HG03095 (cell line): ENCODE measurements at regions not wholly inside any gene's neighbourhood (a gene's known extent, or its start where the extent isn't known, plus 50 kb on each side); places are given as distances from the start of the nearest gene placed in this dataset.
"Not testable (repeated sequence)": the region's sequence is repeated elsewhere in the genome, so short reads cannot be mapped to it uniquely, and the experiment has no call there.

Source experiments
- ATAC-seq: cut with Tn5 transposase; IDR thresholded peaks from one replicate; pipeline ENCODE4 v1.9.1; 2021; ENCODE audit warnings: moderate library complexity; ENCODE audit not compliant: unreplicated experiment

DNA sequence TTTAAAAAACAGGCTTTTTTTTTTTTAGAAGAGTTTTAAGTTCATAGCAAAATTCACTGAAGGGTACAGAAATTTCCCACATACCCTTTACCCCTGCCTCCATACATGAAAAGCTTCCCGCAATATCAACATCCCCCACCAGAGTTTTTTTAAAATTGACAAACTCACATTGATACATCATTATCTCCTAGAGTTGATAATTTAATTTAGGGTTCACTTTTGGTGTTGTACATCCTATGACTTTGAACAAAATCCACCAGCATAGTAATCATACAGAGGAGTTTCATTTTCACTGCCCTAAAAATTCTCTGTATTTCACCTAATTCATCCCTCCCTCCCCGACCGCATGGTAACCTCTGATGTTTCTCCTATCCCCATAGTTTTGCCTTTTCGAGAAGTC, 53.6 kb upstream of the KCNK2 start:
- ATAC-seq, result no peak

DNA sequence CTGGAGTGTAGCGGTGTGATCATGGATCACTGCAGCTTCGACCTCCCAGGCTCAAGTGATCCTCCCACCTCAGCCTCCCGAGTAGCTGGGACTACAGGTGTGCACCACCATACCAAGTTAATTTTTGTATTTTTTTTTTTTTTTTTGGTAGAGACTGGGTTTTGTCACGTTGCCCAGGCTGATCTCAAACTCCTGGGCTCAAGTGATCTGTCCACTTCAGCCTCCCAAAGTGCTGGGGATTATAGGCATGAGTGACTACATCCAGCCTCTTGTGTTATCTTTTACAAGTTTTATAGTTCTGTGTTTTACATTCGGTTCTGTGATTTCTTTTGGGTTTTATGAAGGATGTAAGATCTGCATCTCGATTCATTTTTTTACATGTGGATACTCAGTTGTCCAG, 52.0 kb upstream of the KCNK2 start:
- not testable (repeated sequence) for ATAC-seq

DNA sequence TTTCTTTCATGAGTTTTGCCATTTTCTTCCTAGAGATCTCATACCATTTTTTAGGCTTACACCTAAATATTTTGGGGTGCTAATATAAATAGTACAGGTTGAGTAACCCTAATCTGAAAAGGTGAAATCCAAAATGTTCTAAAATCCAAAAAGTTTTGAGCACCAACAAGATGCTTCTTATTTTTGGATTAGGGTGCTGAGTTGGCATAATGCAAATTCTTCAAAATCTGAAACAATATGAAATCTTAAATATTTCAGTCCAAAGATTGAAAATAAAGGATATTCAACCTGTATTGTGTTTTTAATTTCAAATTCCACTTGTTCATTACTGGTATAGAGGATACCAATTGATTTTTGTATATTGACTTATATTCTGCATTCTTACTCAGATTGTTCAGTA, 51.1 kb upstream of the KCNK2 start:
- ATAC-seq, result no peak
